HL-60 (cell line): ENCODE measurements at regions not wholly inside any gene's neighbourhood (a gene's known extent, or its start where the extent isn't known, plus 50 kb on each side); places are given as distances from the start of the nearest gene placed in this dataset.

Experiments
- DNase-seq, 2 experiments: peaks; one replicate each; pipeline ENCODE4 v3.0.0-alpha.2; 2010 to 2020; ENCODE audit warnings: low read depth in 1 of 2, low spot score in 1 of 2
- H3K27ac ChIP-seq: fragments of 250-450 bp; sonication (Bioruptor Pico); replicated peaks from 2 replicates; pipeline ENCODE4 v1.5.1; 2020; ENCODE audit warnings: mild to moderate bottlenecking, moderate library complexity
- H3K27me3 ChIP-seq: fragments of 250-450 bp; sonication (Bioruptor Pico); 2 replicates; pipeline ENCODE4 v1.5.1; 2021; ENCODE audit warnings: mild to moderate bottlenecking, moderate library complexity; ENCODE audit not compliant: insufficient read depth, poor library complexity, severe bottlenecking
- H3K4me3 ChIP-seq: replicated peaks from 2 replicates; pipeline ENCODE4 v1.5.1; 2011; ENCODE audit warnings: mild to moderate bottlenecking, control low read depth, low read length; ENCODE audit not compliant: insufficient read depth
- GABPA ChIP-seq: IDR thresholded peaks from 2 replicates; pipeline ENCODE4 v1.6.1; 2012; ENCODE audit warnings: low read depth
- POLR2AphosphoS5 ChIP-seq: IDR thresholded peaks from 2 replicates; pipeline ENCODE4 v1.6.1; 2012; ENCODE audit warnings: low read depth
- REST ChIP-seq: IDR thresholded peaks from 2 replicates; pipeline ENCODE4 v1.6.1; 2012; ENCODE audit warnings: low read depth; ENCODE audit not compliant: insufficient replicate concordance
- SPI1 ChIP-seq: IDR thresholded peaks from 2 replicates; pipeline ENCODE4 v1.6.1; 2012; ENCODE audit warnings: low read depth, mild to moderate bottlenecking, borderline replicate concordance
- TF ChIP-seq, protein P1 (sequence below): IDR thresholded peaks from one replicate; pipeline ENCODE4 v1.5.1; 2011; ENCODE audit warnings: low read length, control low read depth, inconsistent platforms; ENCODE audit not compliant: insufficient read depth

GRCh38 chrX:8955511-8955910 is 78.4 kb downstream of the FAM9B start:
- no peak overlapping the region for H3K27ac ChIP-seq
- TF ChIP-seq GABPA, result no peak
- no peak for TF ChIP-seq SPI1
- no peak for TF ChIP-seq REST
- no peak for TF ChIP-seq POLR2AphosphoS5
- TF ChIP-seq, protein P1, sequence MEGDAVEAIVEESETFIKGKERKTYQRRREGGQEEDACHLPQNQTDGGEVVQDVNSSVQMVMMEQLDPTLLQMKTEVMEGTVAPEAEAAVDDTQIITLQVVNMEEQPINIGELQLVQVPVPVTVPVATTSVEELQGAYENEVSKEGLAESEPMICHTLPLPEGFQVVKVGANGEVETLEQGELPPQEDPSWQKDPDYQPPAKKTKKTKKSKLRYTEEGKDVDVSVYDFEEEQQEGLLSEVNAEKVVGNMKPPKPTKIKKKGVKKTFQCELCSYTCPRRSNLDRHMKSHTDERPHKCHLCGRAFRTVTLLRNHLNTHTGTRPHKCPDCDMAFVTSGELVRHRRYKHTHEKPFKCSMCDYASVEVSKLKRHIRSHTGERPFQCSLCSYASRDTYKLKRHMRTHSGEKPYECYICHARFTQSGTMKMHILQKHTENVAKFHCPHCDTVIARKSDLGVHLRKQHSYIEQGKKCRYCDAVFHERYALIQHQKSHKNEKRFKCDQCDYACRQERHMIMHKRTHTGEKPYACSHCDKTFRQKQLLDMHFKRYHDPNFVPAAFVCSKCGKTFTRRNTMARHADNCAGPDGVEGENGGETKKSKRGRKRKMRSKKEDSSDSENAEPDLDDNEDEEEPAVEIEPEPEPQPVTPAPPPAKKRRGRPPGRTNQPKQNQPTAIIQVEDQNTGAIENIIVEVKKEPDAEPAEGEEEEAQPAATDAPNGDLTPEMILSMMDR, result no peak
- no peak overlapping the region for H3K4me3 ChIP-seq
- no peak for DNase-seq
- H3K27me3 ChIP-seq, result peaks cover 10% of the 10 kb centered on the region

DNA sequence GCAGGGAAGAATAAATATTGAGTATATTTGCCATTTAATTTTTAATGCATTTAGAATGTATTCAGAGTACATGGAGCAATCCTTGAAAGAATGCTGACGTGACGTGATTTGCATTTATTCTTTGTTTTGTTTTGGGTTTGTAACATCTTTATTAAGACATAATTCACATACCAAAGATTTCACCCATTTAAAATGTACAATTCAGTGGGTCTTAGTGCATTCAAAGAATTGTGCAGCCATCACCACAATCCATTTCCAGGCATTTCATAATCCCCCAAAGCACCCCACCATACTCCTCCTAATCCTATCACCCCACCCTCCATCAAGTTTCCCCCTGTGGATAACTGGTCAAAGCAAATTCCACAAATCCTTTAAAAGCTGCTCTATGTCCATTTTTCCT is 87.4 kb downstream of the FAM9B start:
- Histone ChIP-seq H3K27me3 (peaks cover 2% of the 10 kb centered on the region), H3K4me3 (no peak overlapping the region), H3K27ac (no peak overlapping the region)
- DNase-seq, result no peak
- no peak for TF ChIP-seq GABPA
- TF ChIP-seq REST, result no peak
- TF ChIP-seq, protein P1, result no peak
- TF ChIP-seq POLR2AphosphoS5, result no peak
- no peak for TF ChIP-seq SPI1

GRCh38 chrX:8939322-8939721 is 94.6 kb downstream of the FAM9B start:
- no peak for DNase-seq
- Histone ChIP-seq H3K27ac (no peak overlapping the region), H3K4me3 (no peak overlapping the region), H3K27me3 (no peaks in the 10 kb centered on the region)
- TF ChIP-seq REST (no peak), SPI1 (no peak), GABPA (no peak), POLR2AphosphoS5 (no peak)
- TF ChIP-seq, protein P1, result no peak
